Endothelial cell of umbilical vein (primary cell): ENCODE measurements at regions not wholly inside any gene's neighbourhood (a gene's known extent, or its start where the extent isn't known, plus 50 kb on each side); places are given as distances from the start of the nearest gene placed in this dataset.

Source experiments
- BruUV-seq: library from RNA; stranded (reverse); fragments of 400-500 nt; replicated peaks from 2 replicates; lab custom pipeline; 2021; lab: Mats Ljungman, UMichigan
- CTCF ChIA-PET: fragments of 300-600, 350-600 bp; sonication (Branson Sonifier 250); formaldehyde crosslinking; loops from one replicate; lab custom pipeline; 2021; ENCODE audit warnings: antibody characterized with exemption, inconsistent platforms; lab: Charles Lee
- POLR2A ChIA-PET: fragments of 300-600, 350-600 bp; sonication (Branson Sonifier 250); formaldehyde crosslinking; loops from one replicate; lab custom pipeline; 2021; ENCODE audit warnings: antibody characterized with exemption, inconsistent platforms; lab: Charles Lee
- DNase-seq: peaks from one replicate; pipeline ENCODE4 v3.0.0-alpha.2; 2011; ENCODE audit warnings: low read depth, low spot score
- FAIRE-seq: peaks from 2 replicates; lab custom pipeline; 2011; peaks lifted over from hg19 to GRCh38; lab: Jason Lieb, UNC
- H2AFZ ChIP-seq: 2 replicates; pipeline ENCODE4 v1.6.0; 2012; ENCODE audit warnings: low read depth, low read length, control low read depth, inconsistent platforms
- H3K27ac ChIP-seq: 2 replicates; pipeline ENCODE4 v1.5.1; 2011; ENCODE audit warnings: low read depth, mild to moderate bottlenecking, control low read depth, low read length, moderate library complexity; ENCODE audit not compliant: insufficient read depth
- H3K27me3 ChIP-seq, 2 experiments: 2 replicates each; pipeline versions ENCODE4 v1.6.0 to v1.6.1; 2011; ENCODE audit warnings: low read length in 2 of 2, mixed read lengths in 1 of 2; ENCODE audit not compliant: control insufficient read depth in 2 of 2, insufficient read depth in 2 of 2
- H3K36me3 ChIP-seq, 2 experiments: 2 replicates in 1 of 2; 3 replicates in 1 of 2; pipeline ENCODE4 v1.5.1; 2011; ENCODE audit warnings: low read length in 2 of 2, mild to moderate bottlenecking in 1 of 2, moderate library complexity in 1 of 2; ENCODE audit not compliant: control insufficient read depth in 2 of 2, insufficient read depth in 2 of 2; ENCODE audit errors: extremely low read depth in 1 of 2
- H3K4me1 ChIP-seq: 3 replicates; pipeline ENCODE4 v1.5.1; 2011; ENCODE audit warnings: mild to moderate bottlenecking, low read length; ENCODE audit not compliant: control insufficient read depth, insufficient read depth; ENCODE audit errors: extremely low read depth
- H3K4me2 ChIP-seq: 2 replicates; pipeline ENCODE4 v1.6.1; 2011; ENCODE audit warnings: low read length, control low read depth, mixed read lengths; ENCODE audit not compliant: insufficient read depth
- H3K4me3 ChIP-seq, 3 experiments: fragments of 200-600 bp in 1 of 3; sonication (generic), shearing (Covaris generic) in 1 of 3; replicated peaks in 1 of 3; 2 replicates each; pipeline ENCODE4 v1.5.1; 2011 to 2016; ENCODE audit warnings: control low read depth in 3 of 3, low read length in 3 of 3, mild to moderate bottlenecking in 2 of 3, inconsistent platforms in 1 of 3, low read depth in 1 of 3, moderate library complexity in 1 of 3; ENCODE audit not compliant: insufficient read depth in 1 of 3
- H3K79me2 ChIP-seq: 2 replicates; pipeline ENCODE4 v1.6.0; 2012; ENCODE audit warnings: low read length, inconsistent platforms; ENCODE audit not compliant: control insufficient read depth, insufficient read depth
- H3K9ac ChIP-seq: replicated peaks from 2 replicates; pipeline ENCODE3; 2011; ENCODE audit warnings: low read length, control low read depth; ENCODE audit not compliant: insufficient read depth; ENCODE audit errors: extremely low read depth
- H3K9me1 ChIP-seq: replicated peaks from 3 replicates; pipeline ENCODE4 v1.6.0; 2011; ENCODE audit warnings: mild to moderate bottlenecking, low read length; ENCODE audit not compliant: control insufficient read depth, insufficient read depth; ENCODE audit errors: extremely low read depth
- H3K9me3 ChIP-seq: replicated peaks from 2 replicates; pipeline ENCODE4 v1.5.1; 2012; ENCODE audit warnings: low read length, inconsistent platforms; ENCODE audit not compliant: control insufficient read depth, insufficient read depth
- H4K20me1 ChIP-seq: replicated peaks from 2 replicates; pipeline ENCODE3; 2011; ENCODE audit warnings: mild to moderate bottlenecking, low read length; ENCODE audit not compliant: control insufficient read depth, insufficient read depth; ENCODE audit errors: extremely low read depth
- CTCF ChIP-seq, 2 donors: IDR thresholded peaks; 1 replicate in 1 of 2; 2 replicates in 1 of 2; pipeline ENCODE4 v1.5.1; 2011; ENCODE audit warnings: low read length in 2 of 2, mild to moderate bottlenecking in 2 of 2, moderate library complexity in 2 of 2, control low read depth in 1 of 2, inconsistent platforms in 1 of 2, low read depth in 1 of 2; ENCODE audit not compliant: insufficient read depth in 1 of 2; ENCODE audit errors: extremely low read depth in 1 of 2
- EZH2 ChIP-seq: IDR thresholded peaks from 2 replicates; pipeline ENCODE4 v1.6.1; 2012; ENCODE audit warnings: borderline replicate concordance, low read depth, mild to moderate bottlenecking, moderate library complexity, low read length, inconsistent platforms; ENCODE audit not compliant: severe bottlenecking
- FOS ChIP-seq: IDR thresholded peaks from 2 replicates; pipeline ENCODE4 v1.6.1; 2011; ENCODE audit warnings: mild to moderate bottlenecking, low read length, moderate library complexity, borderline replicate concordance; ENCODE audit not compliant: insufficient read depth
- GATA2 ChIP-seq: IDR thresholded peaks from 2 replicates; pipeline ENCODE4 v1.7.0; 2011; ENCODE audit warnings: low read depth, mild to moderate bottlenecking, moderate library complexity, mixed read lengths, low read length; ENCODE audit not compliant: insufficient read length, insufficient read depth
- JUN ChIP-seq: IDR thresholded peaks from 2 replicates; pipeline ENCODE4 v1.6.1; 2011; ENCODE audit warnings: borderline replicate concordance, low read depth; ENCODE audit not compliant: insufficient read length, insufficient read depth
- MAX ChIP-seq: IDR thresholded peaks from 2 replicates; pipeline ENCODE4 v1.6.1; 2011; ENCODE audit not compliant: insufficient read depth, insufficient read length
- MYC ChIP-seq: IDR thresholded peaks from one replicate; pipeline ENCODE4 v1.6.1; 2011; ENCODE audit warnings: mild to moderate bottlenecking, low read depth, low read length
- POLR2A ChIP-seq: IDR thresholded peaks from 2 replicates; pipeline ENCODE4 v1.6.1; 2012; ENCODE audit warnings: low read depth, mild to moderate bottlenecking, control low read depth, low read length
- POLR2AphosphoS5 ChIP-seq: IDR thresholded peaks from 2 replicates; pipeline ENCODE4 v1.6.1; 2012; ENCODE audit warnings: low read depth, mild to moderate bottlenecking, control low read depth, low read length, moderate library complexity; ENCODE audit not compliant: insufficient read depth
- dilution Hi-C: fragments of 300-500 bp; cut with MboI; formaldehyde crosslinking; loops from one replicate; pipeline ENCODE4 v1.15.0; 2019; ENCODE audit warnings: low sequenced_read_pairs; ENCODE audit not compliant: extremely low pct_ligation_motif_present
- intact Hi-C: fragments of 100-400 bp; cut with micrococcal nuclease; formaldehyde crosslinking; loops from one replicate; pipeline ENCODE4 v1.10.0; 2022

- peaks cover 3% of the 10 kb centered on the region for H3K4me1 ChIP-seq
- no peaks in the 10 kb centered on the region for H4K20me1 ChIP-seq
- no peak overlapping the region for H3K4me3 ChIP-seq
- dilution Hi-C loops = no loop called here
- H2AFZ ChIP-seq = no peak overlapping the region
- H3K9ac ChIP-seq = no peak overlapping the region
- no peak overlapping the region for H3K27ac ChIP-seq
- POLR2A ChIA-PET = no interaction called here
- no peak for TF ChIP-seq MAX
- no peak for TF ChIP-seq JUN
- no peak for TF ChIP-seq GATA2
- no peak for TF ChIP-seq MYC
- TF ChIP-seq POLR2A = no peak
- no peak for TF ChIP-seq POLR2AphosphoS5
- no peak for TF ChIP-seq EZH2
- TF ChIP-seq CTCF (IDR thresholded peaks at IDR 0.05; ENCODE audit: extremely low read depth in 1 of 2, insufficient read depth in 1 of 2, low read depth in 1 of 2, low read length in 2 of 2) = no peak
- no peak for TF ChIP-seq FOS
- H3K36me3 ChIP-seq = no peaks in the 10 kb centered on the region
- no peak for DNase-seq
- intact Hi-C loops = no loop called here
- FAIRE-seq = no peak
- no peaks in the 10 kb centered on the region for H3K9me3 ChIP-seq
- H3K79me2 ChIP-seq = no peaks in the 10 kb centered on the region
- peaks cover 10 to 11% of the 10 kb centered on the region in 2 experiments for H3K27me3 ChIP-seq
- CTCF ChIA-PET = no interaction called here
- BruUV-seq = no TSS peak
- H3K4me2 ChIP-seq = no peak overlapping the region
- no peaks in the 10 kb centered on the region for H3K9me1 ChIP-seq
These were observed 85.9 kb upstream of the SIM2 start for GRCh38 chr21:36613059-36613458.
